Keratinocyte (primary cell): ENCODE measurements at regions not wholly inside any gene's neighbourhood (a gene's known extent, or its start where the extent isn't known, plus 50 kb on each side); places are given as distances from the start of the nearest gene placed in this dataset.

Experiments
- CTCF ChIP-seq, 3 experiments: IDR thresholded peaks in 1 of 3; conservative IDR thresholded peaks in 1 of 3; optimal IDR thresholded peaks in 1 of 3; 2 replicates in 2 of 3; 3 replicates in 1 of 3; pipeline versions ENCODE3 to v1.5.1; 2011; ENCODE audit warnings: low read length in 3 of 3, mild to moderate bottlenecking in 3 of 3, moderate library complexity in 2 of 3, control low read depth in 1 of 3, inconsistent platforms in 1 of 3; ENCODE audit not compliant: insufficient read depth in 2 of 3; ENCODE audit errors: extremely low read depth in 1 of 3
- EZH2 ChIP-seq: IDR thresholded peaks from one replicate; pipeline ENCODE4 v1.6.1; 2012; ENCODE audit warnings: inconsistent platforms, mild to moderate bottlenecking, low read length, moderate library complexity

DNA sequence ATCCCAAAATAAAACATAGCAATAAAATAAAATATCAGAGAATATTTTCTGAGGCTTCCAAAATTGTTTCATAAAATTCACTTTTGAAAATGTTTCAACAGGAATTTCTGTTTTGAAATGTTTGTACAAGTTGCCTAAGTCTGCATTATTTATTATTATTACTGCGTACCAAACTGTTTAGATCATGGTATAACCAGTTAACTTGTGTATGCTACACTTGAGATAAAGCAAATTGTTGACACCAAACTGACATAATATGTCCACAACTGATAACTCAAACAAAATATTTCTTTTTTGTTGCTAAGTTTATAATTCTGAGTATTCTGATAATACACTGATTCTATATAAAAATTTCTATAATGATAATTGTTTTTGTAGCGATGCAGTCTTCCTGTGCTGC is 531.8 kb upstream of the EYS start:
- no peak for TF ChIP-seq CTCF (optimal IDR thresholded peaks at IDR 0.05 in 1 of 3, IDR thresholded peaks at IDR 0.05 in 1 of 3, conservative IDR thresholded peaks at IDR 0.05 in 1 of 3; ENCODE audit: extremely low read depth in 1 of 3, insufficient read depth in 2 of 3, low read length in 3 of 3)
- no peak for TF ChIP-seq EZH2
